ENCODE measurements at regions not wholly inside any gene's neighbourhood (a gene's known extent, or its start where the extent isn't known, plus 50 kb on each side); places are given as distances from the start of the nearest gene placed in this dataset.

DNA sequence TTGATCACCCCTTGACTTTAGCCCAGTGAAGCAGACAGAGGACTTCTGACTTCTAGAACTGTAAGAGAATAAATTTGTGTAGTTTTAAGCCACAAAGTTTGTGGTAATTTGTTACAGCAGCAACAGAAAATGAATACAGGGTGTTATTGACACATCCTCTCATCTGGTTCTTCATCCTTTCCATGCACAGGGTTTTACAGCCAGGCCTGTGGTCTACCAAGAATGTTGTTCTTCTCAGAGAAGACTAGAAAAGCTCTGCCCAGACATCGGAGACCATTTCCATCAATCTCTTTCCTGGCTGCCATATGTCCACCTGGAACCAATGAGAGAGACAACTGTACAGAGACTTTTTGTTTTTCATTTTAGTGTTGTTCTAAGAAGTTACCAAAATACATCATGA, 308.2 kb upstream of the AMIGO2 start (continued):
- TF ChIP-seq, protein P1, sequence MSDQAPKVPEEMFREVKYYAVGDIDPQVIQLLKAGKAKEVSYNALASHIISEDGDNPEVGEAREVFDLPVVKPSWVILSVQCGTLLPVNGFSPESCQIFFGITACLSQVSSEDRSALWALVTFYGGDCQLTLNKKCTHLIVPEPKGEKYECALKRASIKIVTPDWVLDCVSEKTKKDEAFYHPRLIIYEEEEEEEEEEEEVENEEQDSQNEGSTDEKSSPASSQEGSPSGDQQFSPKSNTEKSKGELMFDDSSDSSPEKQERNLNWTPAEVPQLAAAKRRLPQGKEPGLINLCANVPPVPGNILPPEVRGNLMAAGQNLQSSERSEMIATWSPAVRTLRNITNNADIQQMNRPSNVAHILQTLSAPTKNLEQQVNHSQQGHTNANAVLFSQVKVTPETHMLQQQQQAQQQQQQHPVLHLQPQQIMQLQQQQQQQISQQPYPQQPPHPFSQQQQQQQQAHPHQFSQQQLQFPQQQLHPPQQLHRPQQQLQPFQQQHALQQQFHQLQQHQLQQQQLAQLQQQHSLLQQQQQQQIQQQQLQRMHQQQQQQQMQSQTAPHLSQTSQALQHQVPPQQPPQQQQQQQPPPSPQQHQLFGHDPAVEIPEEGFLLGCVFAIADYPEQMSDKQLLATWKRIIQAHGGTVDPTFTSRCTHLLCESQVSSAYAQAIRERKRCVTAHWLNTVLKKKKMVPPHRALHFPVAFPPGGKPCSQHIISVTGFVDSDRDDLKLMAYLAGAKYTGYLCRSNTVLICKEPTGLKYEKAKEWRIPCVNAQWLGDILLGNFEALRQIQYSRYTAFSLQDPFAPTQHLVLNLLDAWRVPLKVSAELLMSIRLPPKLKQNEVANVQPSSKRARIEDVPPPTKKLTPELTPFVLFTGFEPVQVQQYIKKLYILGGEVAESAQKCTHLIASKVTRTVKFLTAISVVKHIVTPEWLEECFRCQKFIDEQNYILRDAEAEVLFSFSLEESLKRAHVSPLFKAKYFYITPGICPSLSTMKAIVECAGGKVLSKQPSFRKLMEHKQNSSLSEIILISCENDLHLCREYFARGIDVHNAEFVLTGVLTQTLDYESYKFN (CRISPR knock-in tag; conservative IDR thresholded peaks at IDR 0.05) = no peak
- TF ChIP-seq ZNF3 (CRISPR knock-in tag; IDR thresholded peaks at IDR 0.05) = no peak
- no peak for TF ChIP-seq RFX5 (IDR thresholded peaks at IDR 0.05; ENCODE audit: low read depth, low read length)
- TF ChIP-seq KAT7 (CRISPR knock-in tag; IDR thresholded peaks at IDR 0.05; ENCODE audit: borderline replicate concordance) = no peak

- H3K9ac ChIP-seq (ENCODE audit: insufficient read depth, low read depth, low read length) = no peak overlapping the region
- intact Hi-C loops (cut with micrococcal nuclease; ENCODE audit: unreplicated experiment) (no loop called here), in situ Hi-C loops (cut with HindIII; ENCODE audit: extremely low pct_ligation_motif_present, low pct_unique_long_range_greater_than_20kb) (no loop called here)
- no peaks in the 10 kb centered on the region for H3K9me3 ChIP-seq (ENCODE audit: low read length)
- no peak overlapping the region for H3K27ac ChIP-seq (ENCODE audit: extremely low read length, insufficient read depth, low read length)
- BruUV-seq (replicated peaks) = no TSS peak
- no peaks in the 10 kb centered on the region for H3K79me2 ChIP-seq (ENCODE audit: insufficient read depth, low read length)
- POLR2A ChIA-PET = no interaction called here
- no peaks in the 10 kb centered on the region for H3K27me3 ChIP-seq (ENCODE audit: control insufficient read depth in 1 of 2, insufficient read depth in 2 of 2, low read length in 2 of 2)
- H3K36me3 ChIP-seq (replicated peaks in 1 of 2; ENCODE audit: control insufficient read depth in 1 of 2, insufficient read depth in 2 of 2, low read length in 2 of 2) = no peaks in the 10 kb centered on the region
- no peak for FAIRE-seq
- TF ChIP-seq ZNF790 (CRISPR knock-in tag; IDR thresholded peaks at IDR 0.05; ENCODE audit: borderline replicate concordance) (no peak), IRF2 (CRISPR knock-in tag; IDR thresholded peaks at IDR 0.05) (no peak), KDM2A (CRISPR knock-in tag; IDR thresholded peaks at IDR 0.05; ENCODE audit: borderline replicate concordance, low read depth) (no peak), NFRKB (IDR thresholded peaks at IDR 0.05) (no peak), TBX3 (IDR thresholded peaks at IDR 0.05; ENCODE audit: borderline replicate concordance) (no peak), TOE1 (CRISPR knock-in tag; IDR thresholded peaks at IDR 0.05) (no peak), TP53 (CRISPR knock-in tag; conservative IDR thresholded peaks at IDR 0.05) (no peak), MEIS2 (CRISPR knock-in tag; IDR thresholded peaks at IDR 0.05) (no peak)
- TF ChIP-seq, protein P2, sequence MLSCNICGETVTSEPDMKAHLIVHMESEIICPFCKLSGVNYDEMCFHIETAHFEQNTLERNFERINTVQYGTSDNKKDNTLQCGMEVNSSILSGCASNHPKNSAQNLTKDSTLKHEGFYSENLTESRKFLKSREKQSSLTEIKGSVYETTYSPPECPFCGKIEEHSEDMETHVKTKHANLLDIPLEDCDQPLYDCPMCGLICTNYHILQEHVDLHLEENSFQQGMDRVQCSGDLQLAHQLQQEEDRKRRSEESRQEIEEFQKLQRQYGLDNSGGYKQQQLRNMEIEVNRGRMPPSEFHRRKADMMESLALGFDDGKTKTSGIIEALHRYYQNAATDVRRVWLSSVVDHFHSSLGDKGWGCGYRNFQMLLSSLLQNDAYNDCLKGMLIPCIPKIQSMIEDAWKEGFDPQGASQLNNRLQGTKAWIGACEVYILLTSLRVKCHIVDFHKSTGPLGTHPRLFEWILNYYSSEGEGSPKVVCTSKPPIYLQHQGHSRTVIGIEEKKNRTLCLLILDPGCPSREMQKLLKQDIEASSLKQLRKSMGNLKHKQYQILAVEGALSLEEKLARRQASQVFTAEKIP (CRISPR knock-in tag; IDR thresholded peaks at IDR 0.05; ENCODE audit: borderline replicate concordance) = no peak
- H3K4me2 ChIP-seq (ENCODE audit: low read depth, low read length) = no peak overlapping the region
- WGBS (ENCODE audit: low lambda C conversion rate) = 22% methylated on average over 5 of the region's 5 CpGs
- CTCF ChIA-PET (ENCODE audit: low intra/inter-chr PET ratio, low total read pairs) = no interaction called here
- no peaks in the 10 kb centered on the region for H4K20me1 ChIP-seq (ENCODE audit: insufficient read depth, low read length)
- no peaks in the 10 kb centered on the region for H3K4me1 ChIP-seq (ENCODE audit: insufficient read depth, low read length)
- H2AFZ ChIP-seq (ENCODE audit: low read length) = no peak overlapping the region
- H3K4me3 ChIP-seq (replicated peaks in 1 of 3; ENCODE audit: insufficient read depth in 1 of 3, low read depth in 2 of 3, low read length in 3 of 3) = no peak overlapping the region
- ATAC-seq = no peak
- DNase-seq (ENCODE audit: low spot score) = no peak
Measured at GRCh38 chr12:47385653-47386052, 305.9 kb upstream of the AMIGO2 start.

Data from HepG2 (cell line).